HG03060 (cell line): ENCODE measurements at regions not wholly inside any gene's neighbourhood (a gene's known extent, or its start where the extent isn't known, plus 50 kb on each side); places are given as distances from the start of the nearest gene placed in this dataset.
"Not testable (repeated sequence)": the region's sequence is repeated elsewhere in the genome, so short reads cannot be mapped to it uniquely, and the experiment has no call there.

Experiments used
- ATAC-seq: cut with Tn5 transposase; IDR thresholded peaks from one replicate; pipeline ENCODE4 v1.9.1; 2021; ENCODE audit warnings: low read depth, moderate number of reproducible peaks; ENCODE audit not compliant: unreplicated experiment

GRCh38 chr4:123125477-123125876 is 203.1 kb upstream of the NUDT6 start:
- ATAC-seq, result no peak

GRCh38 chr4:123127218-123127617 is 204.8 kb upstream of the NUDT6 start:
- no peak for ATAC-seq

- no peak for ATAC-seq
Observed at GRCh38 chr4:123127875-123128274, 205.5 kb upstream of the NUDT6 start.

- peak; percentile 80 for ATAC-seq
Observed at GRCh38 chr4:123133397-123134050, 211.1 kb upstream of the NUDT6 start.

- no peak for ATAC-seq
Observed at GRCh38 chr4:123144616-123145015, 222.2 kb upstream of the NUDT6 start.

GRCh38 chr4:123158576-123158975 is 236.2 kb upstream of the NUDT6 start:
- no peak for ATAC-seq

GRCh38 chr4:123159479-123159878 is 237.1 kb upstream of the NUDT6 start:
- no peak for ATAC-seq

GRCh38 chr4:123162859-123163258 is 233.7 kb upstream of the SPRY1 start:
- no peak for ATAC-seq

GRCh38 chr4:123163501-123163900 is 233.1 kb upstream of the SPRY1 start:
- ATAC-seq, result no peak

GRCh38 chr4:123166023-123166422 is 230.6 kb upstream of the SPRY1 start:
- no peak for ATAC-seq

GRCh38 chr4:123167931-123168330 is 228.7 kb upstream of the SPRY1 start:
- ATAC-seq, result no peak

GRCh38 chr4:123168812-123169211 is 227.8 kb upstream of the SPRY1 start:
- ATAC-seq, result no peak

- ATAC-seq, result no peak
Observed at GRCh38 chr4:123170843-123171242, 225.8 kb upstream of the SPRY1 start.

- no peak for ATAC-seq
Observed at GRCh38 chr4:123176605-123177004, 220.0 kb upstream of the SPRY1 start.

- ATAC-seq, result no peak
Observed at GRCh38 chr4:123182289-123182688, 214.3 kb upstream of the SPRY1 start.

- no peak for ATAC-seq
Observed at GRCh38 chr4:123183308-123183707, 213.3 kb upstream of the SPRY1 start.

GRCh38 chr4:123183754-123184153 is 212.8 kb upstream of the SPRY1 start:
- ATAC-seq, result not testable (repeated sequence)

GRCh38 chr4:123186731-123187130 is 209.9 kb upstream of the SPRY1 start:
- no peak for ATAC-seq

GRCh38 chr4:123190176-123190575 is 206.4 kb upstream of the SPRY1 start:
- ATAC-seq, result no peak

- ATAC-seq, result no peak
Observed at GRCh38 chr4:123191728-123192127, 204.9 kb upstream of the SPRY1 start.

GRCh38 chr4:123193802-123194367 is 202.7 kb upstream of the SPRY1 start:
- no peak for ATAC-seq

GRCh38 chr4:123198706-123199105 is 197.9 kb upstream of the SPRY1 start:
- ATAC-seq, result no peak
